ENCODE measurements at regions not wholly inside any gene's neighbourhood (a gene's known extent, or its start where the extent isn't known, plus 50 kb on each side); places are given as distances from the start of the nearest gene placed in this dataset.
"Not testable (repeated sequence)": the region's sequence is repeated elsewhere in the genome, so short reads cannot be mapped to it uniquely, and the experiment has no call there.

GRCh38 chrX:3829041-3829531, 115.6 kb upstream of the PRKX start:
- H3K9me3 ChIP-seq (ENCODE audit: severe bottlenecking); H3K4me1 ChIP-seq (ENCODE audit: insufficient read depth, poor library complexity, severe bottlenecking); DNase-seq (ENCODE audit: low spot score); H3K27ac ChIP-seq (ENCODE audit: poor library complexity, severe bottlenecking); H3K4me3 ChIP-seq (ENCODE audit: severe bottlenecking); H3K27me3 ChIP-seq (ENCODE audit: insufficient read depth, poor library complexity, severe bottlenecking); H3K36me3 ChIP-seq (ENCODE audit: low read depth): not testable (repeated sequence)
- peak; percentile 57; the same call in 2 of the 3 replicates for ATAC-seq (ENCODE audit: low read depth)

- H3K9me3 ChIP-seq (ENCODE audit: severe bottlenecking); DNase-seq (ENCODE audit: low spot score); H3K4me1 ChIP-seq (ENCODE audit: insufficient read depth, poor library complexity, severe bottlenecking); H3K27me3 ChIP-seq (ENCODE audit: insufficient read depth, poor library complexity, severe bottlenecking); H3K4me3 ChIP-seq (ENCODE audit: severe bottlenecking); H3K27ac ChIP-seq (ENCODE audit: poor library complexity, severe bottlenecking); H3K36me3 ChIP-seq (ENCODE audit: low read depth): not testable (repeated sequence)
- ATAC-seq (ENCODE audit: low read depth) = peak; percentile 91
Observed at GRCh38 chrX:3828378-3829040, 115.1 kb upstream of the PRKX start.

- not testable (repeated sequence) for ATAC-seq (ENCODE audit: low read depth); H3K27ac ChIP-seq (ENCODE audit: poor library complexity, severe bottlenecking); H3K9me3 ChIP-seq (ENCODE audit: severe bottlenecking); H3K27me3 ChIP-seq (ENCODE audit: insufficient read depth, poor library complexity, severe bottlenecking); H3K4me1 ChIP-seq (ENCODE audit: insufficient read depth, poor library complexity, severe bottlenecking); H3K4me3 ChIP-seq (ENCODE audit: severe bottlenecking); H3K36me3 ChIP-seq (ENCODE audit: low read depth); DNase-seq (ENCODE audit: low spot score)
Observed at GRCh38 chrX:3824008-3824407, 110.6 kb upstream of the PRKX start.

GRCh38 chrX:3820167-3820566, 106.7 kb upstream of the PRKX start:
- ATAC-seq (ENCODE audit: low read depth) (peak; percentile 40; the same call in 2 of the 3 replicates), DNase-seq (ENCODE audit: low spot score) (no peak)
- Histone ChIP-seq H3K36me3 (ENCODE audit: low read depth) (0 out of 2 replicates have a peak, but pooled peaks cover 12% of the 10 kb centered on the region), H3K9me3 (ENCODE audit: severe bottlenecking) (no peaks in the 10 kb centered on the region), H3K27ac (ENCODE audit: poor library complexity, severe bottlenecking) (no peak overlapping the region), H3K4me3 (ENCODE audit: severe bottlenecking) (no peak overlapping the region), H3K4me1 (ENCODE audit: insufficient read depth, poor library complexity, severe bottlenecking) (peaks cover 3% of the 10 kb centered on the region), H3K27me3 (ENCODE audit: insufficient read depth, poor library complexity, severe bottlenecking) (no peaks in the 10 kb centered on the region)
- no peak for TF ChIP-seq CTCF (IDR thresholded peaks at IDR 0.05; ENCODE audit: poor library complexity, severe bottlenecking)

- H3K4me3 ChIP-seq (ENCODE audit: severe bottlenecking); ATAC-seq (ENCODE audit: low read depth); H3K27ac ChIP-seq (ENCODE audit: poor library complexity, severe bottlenecking); H3K4me1 ChIP-seq (ENCODE audit: insufficient read depth, poor library complexity, severe bottlenecking); DNase-seq (ENCODE audit: low spot score); H3K27me3 ChIP-seq (ENCODE audit: insufficient read depth, poor library complexity, severe bottlenecking); H3K9me3 ChIP-seq (ENCODE audit: severe bottlenecking): not testable (repeated sequence)
- 0 out of 2 replicates have a peak, but pooled peaks cover 12% of the 10 kb centered on the region for H3K36me3 ChIP-seq (ENCODE audit: low read depth)
Observed at GRCh38 chrX:3817480-3817879, 104.0 kb upstream of the PRKX start.

- H3K9me3 ChIP-seq (ENCODE audit: severe bottlenecking) = no peaks in the 10 kb centered on the region
- H3K27me3 ChIP-seq (ENCODE audit: insufficient read depth, poor library complexity, severe bottlenecking) = no peaks in the 10 kb centered on the region
- H3K4me1 ChIP-seq (ENCODE audit: insufficient read depth, poor library complexity, severe bottlenecking) = peaks cover 3% of the 10 kb centered on the region
- DNase-seq (ENCODE audit: low spot score) (peak; percentile 29), ATAC-seq (ENCODE audit: low read depth) (peak; percentile 6; the same call in 2 of the 3 replicates)
- H3K4me3 ChIP-seq (ENCODE audit: severe bottlenecking) = peak overlapping the region; percentile 86
- H3K36me3 ChIP-seq (ENCODE audit: low read depth) = 0 out of 2 replicates have a peak, but pooled peaks cover 10% of the 10 kb centered on the region
- H3K27ac ChIP-seq (ENCODE audit: poor library complexity, severe bottlenecking) = peak overlapping the region; percentile 81
- no peak for TF ChIP-seq CTCF (IDR thresholded peaks at IDR 0.05; ENCODE audit: poor library complexity, severe bottlenecking)
Observed at GRCh38 chrX:3815896-3816664, 102.6 kb upstream of the PRKX start.

Data from RWPE2 (cell line).